ENCODE measurements at regions not wholly inside any gene's neighbourhood (a gene's known extent, or its start where the extent isn't known, plus 50 kb on each side); places are given as distances from the start of the nearest gene placed in this dataset.

GRCh38 chr12:31876568-31877424, 82.4 kb upstream of the RESF1 start:
- DNase-seq (ENCODE audit: low read depth): no peak
- no peak overlapping the region for H3K4me3 ChIP-seq (ENCODE audit: low read depth, low read length)
- TF ChIP-seq CTCF (conservative IDR thresholded peaks at IDR 0.05; ENCODE audit: low read depth, low read length): no peak

GRCh38 chr12:31875609-31875964, 83.6 kb upstream of the RESF1 start:
- no peak overlapping the region for H3K4me3 ChIP-seq (ENCODE audit: low read depth, low read length)
- no peak for TF ChIP-seq CTCF (conservative IDR thresholded peaks at IDR 0.05; ENCODE audit: low read depth, low read length)
- no peak for DNase-seq (ENCODE audit: low read depth)

GRCh38 chr12:31874961-31875608, 84.1 kb upstream of the RESF1 start:
- peak; percentile 66 for DNase-seq (ENCODE audit: low read depth)
- TF ChIP-seq CTCF (conservative IDR thresholded peaks at IDR 0.05; ENCODE audit: low read depth, low read length): no peak
- H3K4me3 ChIP-seq (ENCODE audit: low read depth, low read length): no peak overlapping the region

GRCh38 chr12:31872831-31873604, 86.2 kb upstream of the RESF1 start:
- no peak for DNase-seq (ENCODE audit: low read depth)
- H3K4me3 ChIP-seq (ENCODE audit: low read depth, low read length): no peak overlapping the region
- no peak for TF ChIP-seq CTCF (conservative IDR thresholded peaks at IDR 0.05; ENCODE audit: low read depth, low read length)

- no peak for DNase-seq (ENCODE audit: low read depth)
- TF ChIP-seq CTCF (conservative IDR thresholded peaks at IDR 0.05; ENCODE audit: low read depth, low read length): no peak
- no peak overlapping the region for H3K4me3 ChIP-seq (ENCODE audit: low read depth, low read length)
These were observed 89.2 kb upstream of the RESF1 start for GRCh38 chr12:31869972-31870371.

GRCh38 chr12:31868965-31869364, 90.2 kb upstream of the RESF1 start:
- DNase-seq (ENCODE audit: low read depth): peak; percentile 51
- no peak overlapping the region for H3K4me3 ChIP-seq (ENCODE audit: low read depth, low read length)
- no peak for TF ChIP-seq CTCF (conservative IDR thresholded peaks at IDR 0.05; ENCODE audit: low read depth, low read length)

Measured in epithelial cell of proximal tubule (primary cell).